H1 (cell line): ENCODE measurements at regions not wholly inside any gene's neighbourhood (a gene's known extent, or its start where the extent isn't known, plus 50 kb on each side); places are given as distances from the start of the nearest gene placed in this dataset.

Experiments
- CTCF ChIA-PET: fragments of 300-600 bp; sonication (Branson Sonifier 250); formaldehyde crosslinking; loops from one replicate; lab custom pipeline; 2021; ENCODE audit not compliant: partially characterized antibody; lab: Charles Lee
- POLR2A ChIA-PET: fragments of 300-600 bp; sonication (Branson Sonifier 250); formaldehyde crosslinking; loops from one replicate; lab custom pipeline; 2021; ENCODE audit warnings: inconsistent platforms; ENCODE audit not compliant: partially characterized antibody; lab: Charles Lee
- DNase-seq, 2 experiments: peaks; one replicate each; pipeline versions ENCODE4 v3.0.0 to v3.0.0-alpha.2; 2010 to 2022; ENCODE audit warnings: low spot score in 2 of 2, low read depth in 1 of 2, mixed read lengths in 1 of 2
- FAIRE-seq: peaks from 2 replicates; lab custom pipeline; 2011; peaks lifted over from hg19 to GRCh38; lab: Jason Lieb, UNC
- H2AFZ ChIP-seq: 2 replicates; pipeline ENCODE4 v1.8.1; 2012; ENCODE audit warnings: low read length, inconsistent platforms
- H2AK5ac ChIP-seq: 2 replicates; pipeline ENCODE4 v1.6.1; 2013; ENCODE audit warnings: low read depth, low read length
- H2BK120ac ChIP-seq: replicated peaks from 2 replicates; pipeline ENCODE3; 2013; ENCODE audit warnings: low read depth, low read length, inconsistent platforms
- H2BK12ac ChIP-seq: 2 replicates; pipeline ENCODE4 v1.6.1; 2013; ENCODE audit warnings: low read depth, low read length
- H2BK15ac ChIP-seq: 2 replicates; pipeline ENCODE4 v1.6.1; 2013; ENCODE audit warnings: low read length
- H2BK20ac ChIP-seq: 2 replicates; pipeline ENCODE4 v1.6.1; 2013; ENCODE audit warnings: low read length
- H2BK5ac ChIP-seq: 2 replicates; pipeline ENCODE4 v1.6.1; 2013; ENCODE audit warnings: low read depth, low read length
- H3K14ac ChIP-seq: 2 replicates; pipeline ENCODE4 v1.6.1; 2013; ENCODE audit warnings: inconsistent platforms; ENCODE audit not compliant: insufficient read length
- H3K18ac ChIP-seq: 2 replicates; pipeline ENCODE4 v1.6.1; 2013; ENCODE audit warnings: low read length; ENCODE audit errors: extremely low read depth
- H3K23ac ChIP-seq: 2 replicates; pipeline ENCODE4 v1.6.1; 2013; ENCODE audit warnings: inconsistent platforms; ENCODE audit not compliant: insufficient read length
- H3K23me2 ChIP-seq: 2 replicates; pipeline ENCODE4 v1.6.1; 2013; ENCODE audit warnings: low read depth, low read length
- H3K27ac ChIP-seq: 2 replicates; pipeline ENCODE4 v1.6.1; 2011; ENCODE audit warnings: low read depth, low read length, inconsistent platforms
- H3K27me3 ChIP-seq, 4 experiments: replicated peaks in 1 of 4; 1 replicate in 1 of 4; 2 replicates in 3 of 4; pipeline versions ENCODE4 v1.6.1 to v1.8.1; 2011 to 2013; ENCODE audit warnings: low read length in 3 of 4, mild to moderate bottlenecking in 3 of 4, inconsistent platforms in 2 of 4, mixed read lengths in 2 of 4, moderate library complexity in 1 of 4; ENCODE audit not compliant: control insufficient read depth in 3 of 4, insufficient read depth in 3 of 4; ENCODE audit errors: extremely low read depth in 1 of 4
- H3K36me3 ChIP-seq, 4 experiments: 2 replicates each; pipeline versions ENCODE4 v1.6.1 to v1.8.1; 2011 to 2013; ENCODE audit warnings: mild to moderate bottlenecking in 4 of 4, low read length in 3 of 4, moderate library complexity in 2 of 4, control low read depth in 1 of 4, inconsistent platforms in 1 of 4; ENCODE audit not compliant: insufficient read depth in 4 of 4, control insufficient read depth in 2 of 4
- H3K4ac ChIP-seq: replicated peaks from 2 replicates; pipeline ENCODE3; 2013; ENCODE audit warnings: low read length, low read depth, mixed read lengths, inconsistent platforms; ENCODE audit not compliant: insufficient read length
- H3K4me1 ChIP-seq, 4 experiments: replicated peaks in 1 of 4; 1 replicate in 1 of 4; 2 replicates in 3 of 4; pipeline versions ENCODE4 v1.6.1 to v1.8.1; 2011 to 2013; ENCODE audit warnings: low read length in 3 of 4, inconsistent platforms in 2 of 4, mixed read lengths in 1 of 4; ENCODE audit not compliant: insufficient read depth in 4 of 4, control insufficient read depth in 3 of 4
- H3K4me2 ChIP-seq, 2 experiments: 2 replicates each; pipeline versions ENCODE4 v1.6.1 to v1.8.1; 2011 to 2013; ENCODE audit warnings: low read depth in 2 of 2, low read length in 2 of 2, control low read depth in 1 of 2, inconsistent platforms in 1 of 2, mild to moderate bottlenecking in 1 of 2; ENCODE audit not compliant: insufficient read depth in 1 of 2
- H3K4me3 ChIP-seq, 4 experiments: fragments of 200-600, 300-600 bp in 1 of 4; sonication (generic), shearing (Covaris generic), sonication (Bioruptor Twin) in 1 of 4; 2 replicates each; pipeline versions ENCODE4 v1.5.1 to v1.8.1; 2011 to 2016; ENCODE audit warnings: low read length in 4 of 4, low read depth in 3 of 4, control low read depth in 2 of 4, inconsistent platforms in 2 of 4, mild to moderate bottlenecking in 2 of 4, mixed read lengths in 1 of 4, moderate library complexity in 1 of 4; ENCODE audit not compliant: insufficient read depth in 2 of 4; ENCODE audit errors: extremely low read depth in 1 of 4
- H3K56ac ChIP-seq: replicated peaks from 2 replicates; pipeline ENCODE3; 2013; ENCODE audit warnings: low read depth, mild to moderate bottlenecking, mixed read lengths, low read length, inconsistent platforms; ENCODE audit not compliant: insufficient read length
- H3K79me1 ChIP-seq: 2 replicates; pipeline ENCODE4 v1.6.1; 2013; ENCODE audit warnings: low read depth, low read length, control low read depth
- H3K79me2 ChIP-seq, 2 experiments: 2 replicates each; pipeline versions ENCODE4 v1.6.1 to v1.8.1; 2012 to 2013; ENCODE audit warnings: low read length in 2 of 2, mild to moderate bottlenecking in 2 of 2, inconsistent platforms in 1 of 2; ENCODE audit not compliant: insufficient read depth in 2 of 2, control insufficient read depth in 1 of 2
- H3K9ac ChIP-seq, 4 experiments: replicated peaks in 1 of 4; 1 replicate in 1 of 4; 2 replicates in 3 of 4; pipeline versions ENCODE4 v1.6.1 to v1.8.1; 2011 to 2013; ENCODE audit warnings: low read depth in 3 of 4, low read length in 3 of 4, control low read depth in 2 of 4, mild to moderate bottlenecking in 2 of 4, moderate library complexity in 2 of 4, inconsistent platforms in 1 of 4; ENCODE audit errors: extremely low read depth in 1 of 4
- H3K9me3 ChIP-seq, 2 experiments: 2 replicates each; pipeline versions ENCODE4 v1.6.1 to v1.8.1; 2012 to 2013; ENCODE audit warnings: mild to moderate bottlenecking in 2 of 2, moderate library complexity in 2 of 2, control low read depth in 1 of 2, inconsistent platforms in 1 of 2, low read depth in 1 of 2, low read length in 1 of 2, mixed read lengths in 1 of 2; ENCODE audit not compliant: insufficient read depth in 2 of 2
- H4K20me1 ChIP-seq, 2 experiments: replicated peaks in 1 of 2; 2 replicates each; pipeline versions ENCODE3 to v1.8.1; 2011 to 2013; ENCODE audit warnings: inconsistent platforms in 2 of 2, low read length in 2 of 2, mild to moderate bottlenecking in 1 of 2; ENCODE audit not compliant: insufficient read depth in 2 of 2, control insufficient read depth in 1 of 2
- H4K5ac ChIP-seq: 2 replicates; pipeline ENCODE4 v1.6.1; 2013; ENCODE audit warnings: low read length, low read depth, mixed read lengths, inconsistent platforms; ENCODE audit not compliant: insufficient read length
- H4K8ac ChIP-seq: 2 replicates; pipeline ENCODE4 v1.8.0; 2013; ENCODE audit warnings: mild to moderate bottlenecking, moderate library complexity, low read length, inconsistent platforms; ENCODE audit not compliant: insufficient read depth; ENCODE audit errors: extremely low read depth
- H4K91ac ChIP-seq: replicated peaks from 2 replicates; pipeline ENCODE3; 2013; ENCODE audit warnings: low read length, mixed read lengths, inconsistent platforms; ENCODE audit not compliant: insufficient read length
- CREB1 ChIP-seq: IDR thresholded peaks from 2 replicates; pipeline ENCODE4 v1.6.1; 2012; ENCODE audit warnings: inconsistent platforms
- HDAC6 ChIP-seq: IDR thresholded peaks from one replicate; pipeline ENCODE4 v1.7.1; 2012; ENCODE audit warnings: low read depth, mild to moderate bottlenecking, inconsistent platforms, low read length, moderate library complexity
- SAP30 ChIP-seq: fragments of 300-600 bp; sonication (generic); IDR thresholded peaks from 2 replicates; pipeline ENCODE4 v1.7.1; 2012; ENCODE audit warnings: low read length, moderate library complexity, mild to moderate bottlenecking, inconsistent platforms; ENCODE audit not compliant: insufficient read depth, insufficient replicate concordance
- WGBS, 2 experiments: shearing (Covaris generic) in 1 of 2; methylation state at CpG; one replicate each; pipeline versions ENCODE4 v1.1.6 to v1.1.7; 2013 to 2015; ENCODE audit warnings: low lambda C conversion rate in 2 of 2, mixed read lengths in 2 of 2, inconsistent platforms in 1 of 2, low coverage in 1 of 2, missing lambda C conversion rate in 1 of 2; ENCODE audit not compliant: insufficient replicate concordance in 2 of 2, insufficient coverage in 1 of 2, insufficient read length in 1 of 2; ENCODE audit errors: extremely low coverage in 1 of 2, missing lambda C conversion rate in 1 of 2; 5-methylcytosine and 5-hydroxymethylcytosine counted together
- TF ChIP-seq, protein P1 (sequence below): IDR thresholded peaks from 2 replicates; pipeline ENCODE4 v1.6.1; 2011; ENCODE audit warnings: low read length, improper control_type of control experiment

DNA sequence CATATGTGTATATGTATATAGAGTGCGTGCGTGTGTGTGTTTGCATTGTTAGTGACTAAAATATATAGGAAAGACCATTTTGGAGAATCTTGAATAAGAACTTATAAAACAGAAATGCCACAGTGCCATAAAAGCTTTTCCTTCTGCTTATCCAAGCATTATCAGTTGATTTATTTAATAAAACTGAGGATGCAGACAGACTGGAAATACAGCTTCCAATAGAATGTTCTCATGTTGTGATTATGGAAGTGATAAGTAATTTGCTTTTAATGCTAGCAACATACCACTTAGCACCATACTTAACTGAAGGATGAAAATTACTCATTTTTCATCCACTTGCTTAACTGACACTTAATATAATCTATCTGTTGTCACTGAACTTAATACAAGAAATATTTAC lies 820.1 kb downstream of the TFAP2A start:
- ChIA-PET POLR2A (no interaction called here), CTCF (interaction anchor here (0.6 kb wide), 1 partner anchor 169 kb away, joined by 3 read pairs; no protein-coding TSS in a partner anchor)
- no peaks in the 10 kb centered on the region for H3K79me1 ChIP-seq
- H2AFZ ChIP-seq = no peak overlapping the region
- no peak overlapping the region for H3K56ac ChIP-seq
- H4K5ac ChIP-seq = no peak overlapping the region
- H4K91ac ChIP-seq = no peak overlapping the region
- no peak overlapping the region for H3K18ac ChIP-seq
- WGBS, 2 experiments = 89% methylated on average over 2 of the region's 2 CpGs; no CpG with 5 or more reads in 1 of the 2 experiments
- H3K23me2 ChIP-seq = no peaks in the 10 kb centered on the region
- no peak overlapping the region for H3K14ac ChIP-seq
- no peak overlapping the region for H3K27ac ChIP-seq
- no peak overlapping the region for H3K4ac ChIP-seq
- no peak overlapping the region for H3K9ac ChIP-seq
- no peak overlapping the region for H2AK5ac ChIP-seq
- H3K36me3 ChIP-seq = no peaks in the 10 kb centered on the region
- H3K27me3 ChIP-seq = no peaks in the 10 kb centered on the region
- H3K4me1 ChIP-seq = no peaks in the 10 kb centered on the region
- TF ChIP-seq, protein P1, sequence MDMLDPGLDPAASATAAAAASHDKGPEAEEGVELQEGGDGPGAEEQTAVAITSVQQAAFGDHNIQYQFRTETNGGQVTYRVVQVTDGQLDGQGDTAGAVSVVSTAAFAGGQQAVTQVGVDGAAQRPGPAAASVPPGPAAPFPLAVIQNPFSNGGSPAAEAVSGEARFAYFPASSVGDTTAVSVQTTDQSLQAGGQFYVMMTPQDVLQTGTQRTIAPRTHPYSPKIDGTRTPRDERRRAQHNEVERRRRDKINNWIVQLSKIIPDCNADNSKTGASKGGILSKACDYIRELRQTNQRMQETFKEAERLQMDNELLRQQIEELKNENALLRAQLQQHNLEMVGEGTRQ = no peak
- TF ChIP-seq HDAC6 = no peak
- no peak for TF ChIP-seq CREB1
- no peak for TF ChIP-seq SAP30
- no peak for FAIRE-seq
- no peak overlapping the region for H3K4me3 ChIP-seq
- H2BK15ac ChIP-seq = no peak overlapping the region
- no peaks in the 10 kb centered on the region for H3K9me3 ChIP-seq
- no peak for DNase-seq
- no peak overlapping the region for H2BK5ac ChIP-seq
- no peak overlapping the region for H4K8ac ChIP-seq
- no peaks in the 10 kb centered on the region for H4K20me1 ChIP-seq
- no peak overlapping the region for H2BK120ac ChIP-seq
- no peak overlapping the region for H2BK12ac ChIP-seq
- no peak overlapping the region for H3K4me2 ChIP-seq
- no peaks in the 10 kb centered on the region for H3K79me2 ChIP-seq
- no peak overlapping the region for H3K23ac ChIP-seq
- no peak overlapping the region for H2BK20ac ChIP-seq
